Upper lobe of right lung (tissue), 1 donor: ENCODE measurements at regions not wholly inside any gene's neighbourhood (a gene's known extent, or its start where the extent isn't known, plus 50 kb on each side); places are given as distances from the start of the nearest gene placed in this dataset.
A peak's percentile ranks its signal among the peaks of the same experiment; 100 is the strongest.

Experiments
- ATAC-seq: fragments of 200-7000 bp; cut with Tn5 transposase; one replicate; pipeline ENCODE4 v1.9.1; 2020; ENCODE audit warnings: mild to moderate bottlenecking, moderate library complexity
- DNase-seq: peaks from one replicate; pipeline ENCODE4 v3.0.0-alpha.2; 2020
- H3K27ac ChIP-seq: fragments of 200-600 bp; one replicate; pipeline ENCODE4 v1.8.0; 2022
- H3K27me3 ChIP-seq: fragments of 200-600 bp; one replicate; pipeline ENCODE4 v1.8.0; 2022; ENCODE audit warnings: mild to moderate bottlenecking
- H3K36me3 ChIP-seq: fragments of 200-600 bp; one replicate; pipeline ENCODE4 v1.8.0; 2022
- H3K4me1 ChIP-seq: fragments of 200-600 bp; one replicate; pipeline ENCODE4 v1.8.0; 2022
- H3K4me3 ChIP-seq: fragments of 200-600 bp; one replicate; pipeline ENCODE4 v1.8.0; 2022; ENCODE audit warnings: mild to moderate bottlenecking
- H3K9me3 ChIP-seq: fragments of 200-600 bp; one replicate; pipeline ENCODE4 v1.8.0; 2022
- CTCF ChIP-seq: fragments of 200-600 bp; IDR thresholded peaks from one replicate; pipeline ENCODE4 v1.8.0; 2022; ENCODE audit warnings: antibody characterized with exemption
- intact Hi-C: fragments of 100-400 bp; cut with DNase I; formaldehyde crosslinking; loops from one replicate; pipeline ENCODE4 v1.11.0; 2022
- donor health status: DM: no; HTN: yes; CAD: no; lungs with severe emphysema.

- DNase-seq (no peak), ATAC-seq (no peak)
- TF ChIP-seq CTCF, result no peak
- Histone ChIP-seq H3K36me3 (no peaks in the 10 kb centered on the region), H3K4me3 (no peak overlapping the region), H3K27me3 (peaks cover 6% of the 10 kb centered on the region), H3K27ac (no peak overlapping the region), H3K9me3 (no peaks in the 10 kb centered on the region), H3K4me1 (no peaks in the 10 kb centered on the region)
- intact Hi-C loops, result no loop called here
These were observed 119.4 kb downstream of the TWIST2 start for GRCh38 chr2:238967031-238967977.

GRCh38 chr2:238967978-238968360, 120.1 kb downstream of the TWIST2 start:
- Histone ChIP-seq H3K36me3 (no peaks in the 10 kb centered on the region), H3K27me3 (peaks cover 6% of the 10 kb centered on the region), H3K9me3 (no peaks in the 10 kb centered on the region), H3K4me3 (no peak overlapping the region), H3K27ac (no peak overlapping the region), H3K4me1 (no peaks in the 10 kb centered on the region)
- no peak for DNase-seq
- intact Hi-C loops, result no loop called here
- ATAC-seq, result no peak
- no peak for TF ChIP-seq CTCF

- Histone ChIP-seq H3K27ac (no peak overlapping the region), H3K36me3 (no peaks in the 10 kb centered on the region), H3K9me3 (no peaks in the 10 kb centered on the region), H3K4me1 (no peaks in the 10 kb centered on the region), H3K27me3 (peaks cover 6% of the 10 kb centered on the region), H3K4me3 (no peak overlapping the region)
- ATAC-seq (no peak), DNase-seq (no peak)
- TF ChIP-seq CTCF, result no peak
- intact Hi-C loops, result no loop called here
These were observed 120.9 kb downstream of the TWIST2 start for GRCh38 chr2:238968616-238969384.

- no peak for ATAC-seq
- Histone ChIP-seq H3K27ac (no peak overlapping the region), H3K36me3 (no peaks in the 10 kb centered on the region), H3K9me3 (no peaks in the 10 kb centered on the region), H3K4me3 (no peak overlapping the region), H3K4me1 (no peaks in the 10 kb centered on the region), H3K27me3 (peaks cover 6% of the 10 kb centered on the region)
- TF ChIP-seq CTCF, result no peak
- intact Hi-C loops, result no loop called here
- DNase-seq, result no peak
These were observed 122.0 kb downstream of the TWIST2 start for GRCh38 chr2:238969857-238970256.

- ATAC-seq, result peak; percentile 94
- peak; percentile 80 for DNase-seq
- Histone ChIP-seq H3K4me3 (no peak overlapping the region), H3K27ac (no peak overlapping the region), H3K27me3 (peaks cover 6% of the 10 kb centered on the region), H3K9me3 (no peaks in the 10 kb centered on the region), H3K4me1 (no peaks in the 10 kb centered on the region), H3K36me3 (no peaks in the 10 kb centered on the region)
- intact Hi-C loops, result no loop called here
- TF ChIP-seq CTCF, result peak; percentile 99
These were observed 122.7 kb downstream of the TWIST2 start for GRCh38 chr2:238970553-238971081.
